ENCODE measurements at regions not wholly inside any gene's neighbourhood (a gene's known extent, or its start where the extent isn't known, plus 50 kb on each side); places are given as distances from the start of the nearest gene placed in this dataset.
"Not testable (repeated sequence)": the region's sequence is repeated elsewhere in the genome, so short reads cannot be mapped to it uniquely, and the experiment has no call there.

DNA sequence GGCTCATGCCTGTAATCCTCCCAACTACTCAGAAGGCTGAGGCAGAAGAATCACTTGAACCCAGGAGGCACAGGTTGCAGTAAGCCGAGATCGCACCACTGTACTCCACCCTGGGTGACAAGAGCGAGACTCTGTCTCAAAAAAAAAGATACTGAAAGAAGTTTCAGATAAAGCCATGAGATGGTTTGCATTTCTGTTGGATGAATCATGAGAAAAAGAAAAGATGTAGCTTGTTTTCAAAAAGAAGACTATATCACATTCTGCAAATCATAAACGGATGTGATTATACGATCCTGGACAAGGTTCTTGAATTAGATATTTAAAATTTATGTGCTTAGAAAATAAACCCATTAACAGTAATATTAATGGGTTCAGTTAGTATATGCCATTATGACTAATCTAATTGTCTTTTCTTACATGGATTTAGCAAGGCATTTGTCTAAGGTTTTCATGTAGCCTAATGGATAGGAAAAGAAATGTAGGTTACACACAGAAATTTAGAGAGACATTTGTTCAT, 345.9 kb downstream of the SLC7A11 start:
- H3K4me3 ChIP-seq (replicated peaks; ENCODE audit: low read depth, low read length), result no peak overlapping the region
- TF ChIP-seq, protein P1, sequence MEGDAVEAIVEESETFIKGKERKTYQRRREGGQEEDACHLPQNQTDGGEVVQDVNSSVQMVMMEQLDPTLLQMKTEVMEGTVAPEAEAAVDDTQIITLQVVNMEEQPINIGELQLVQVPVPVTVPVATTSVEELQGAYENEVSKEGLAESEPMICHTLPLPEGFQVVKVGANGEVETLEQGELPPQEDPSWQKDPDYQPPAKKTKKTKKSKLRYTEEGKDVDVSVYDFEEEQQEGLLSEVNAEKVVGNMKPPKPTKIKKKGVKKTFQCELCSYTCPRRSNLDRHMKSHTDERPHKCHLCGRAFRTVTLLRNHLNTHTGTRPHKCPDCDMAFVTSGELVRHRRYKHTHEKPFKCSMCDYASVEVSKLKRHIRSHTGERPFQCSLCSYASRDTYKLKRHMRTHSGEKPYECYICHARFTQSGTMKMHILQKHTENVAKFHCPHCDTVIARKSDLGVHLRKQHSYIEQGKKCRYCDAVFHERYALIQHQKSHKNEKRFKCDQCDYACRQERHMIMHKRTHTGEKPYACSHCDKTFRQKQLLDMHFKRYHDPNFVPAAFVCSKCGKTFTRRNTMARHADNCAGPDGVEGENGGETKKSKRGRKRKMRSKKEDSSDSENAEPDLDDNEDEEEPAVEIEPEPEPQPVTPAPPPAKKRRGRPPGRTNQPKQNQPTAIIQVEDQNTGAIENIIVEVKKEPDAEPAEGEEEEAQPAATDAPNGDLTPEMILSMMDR (IDR thresholded peaks at IDR 0.05; ENCODE audit: low read depth, low read length, missing control alignments), result no peak
- DNase-seq (ENCODE audit: extremely low read depth, low read depth), result no peak

DNA sequence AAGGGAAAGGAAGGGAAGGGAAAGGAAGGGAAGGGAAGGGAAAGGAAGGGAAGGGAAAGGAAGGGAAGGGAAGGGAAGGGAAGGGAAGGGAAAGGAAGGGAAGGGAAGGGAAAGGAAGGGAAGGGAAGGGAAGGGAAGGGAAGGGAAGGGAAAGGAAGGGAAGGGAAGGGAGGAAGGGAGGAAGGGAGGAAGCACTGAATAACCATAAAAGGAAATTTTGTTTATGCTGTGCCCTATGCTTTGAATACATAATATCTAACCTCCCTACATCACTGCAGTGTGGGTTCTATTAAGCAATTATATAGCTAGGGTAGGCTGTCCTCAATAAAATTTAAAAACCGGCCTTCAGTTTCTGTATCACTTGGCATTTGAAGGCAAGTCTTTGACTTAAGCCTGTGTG, 346.6 kb downstream of the SLC7A11 start:
- not testable (repeated sequence) for H3K4me3 ChIP-seq (replicated peaks; ENCODE audit: low read depth, low read length); DNase-seq (ENCODE audit: extremely low read depth, low read depth)

DNA sequence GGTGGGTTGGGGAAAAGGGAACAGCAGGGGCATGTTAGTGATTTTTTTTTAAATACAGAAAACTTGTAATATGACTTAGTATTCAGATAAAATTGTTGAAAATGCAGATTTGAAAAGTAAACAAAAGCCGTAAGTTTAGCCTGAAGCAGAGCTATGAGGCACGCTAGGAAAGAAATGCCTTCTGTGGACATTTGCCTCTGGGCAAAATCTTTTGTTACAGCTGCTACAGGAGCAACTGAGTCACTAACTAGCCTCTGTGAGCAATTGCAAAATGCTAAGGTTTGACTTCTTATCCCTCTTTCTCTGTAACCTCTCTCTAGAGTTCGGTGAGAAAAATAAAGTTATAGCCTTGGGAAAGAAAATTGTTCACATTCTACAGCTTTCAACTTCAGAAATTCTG, 350.0 kb downstream of the SLC7A11 start:
- TF ChIP-seq, protein P1 (IDR thresholded peaks at IDR 0.05; ENCODE audit: low read depth, low read length, missing control alignments), result no peak
- H3K4me3 ChIP-seq (replicated peaks; ENCODE audit: low read depth, low read length), result no peak overlapping the region
- no peak for DNase-seq (ENCODE audit: extremely low read depth, low read depth)

DNA sequence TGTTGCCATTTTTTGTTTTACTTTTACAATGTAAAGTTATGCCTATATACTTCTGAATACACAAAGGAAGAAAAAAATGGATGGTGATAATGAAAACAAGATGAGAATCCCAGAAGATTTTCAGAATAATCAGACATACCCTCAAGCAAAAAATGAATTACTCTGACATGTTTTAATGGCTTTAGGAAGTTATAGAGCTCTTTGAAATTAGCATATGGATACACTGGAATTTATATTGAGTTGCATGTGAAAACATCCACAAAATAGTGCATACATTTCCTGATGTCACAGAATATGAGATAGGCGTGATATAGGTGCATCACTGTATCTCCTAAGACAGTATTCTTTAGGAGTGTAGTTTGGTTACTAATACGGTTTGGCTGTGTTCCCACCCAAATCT, 351.3 kb downstream of the SLC7A11 start:
- no peak for DNase-seq (ENCODE audit: extremely low read depth, low read depth)
- TF ChIP-seq, protein P1 (IDR thresholded peaks at IDR 0.05; ENCODE audit: low read depth, low read length, missing control alignments), result no peak
- no peak overlapping the region for H3K4me3 ChIP-seq (replicated peaks; ENCODE audit: low read depth, low read length)

DNA sequence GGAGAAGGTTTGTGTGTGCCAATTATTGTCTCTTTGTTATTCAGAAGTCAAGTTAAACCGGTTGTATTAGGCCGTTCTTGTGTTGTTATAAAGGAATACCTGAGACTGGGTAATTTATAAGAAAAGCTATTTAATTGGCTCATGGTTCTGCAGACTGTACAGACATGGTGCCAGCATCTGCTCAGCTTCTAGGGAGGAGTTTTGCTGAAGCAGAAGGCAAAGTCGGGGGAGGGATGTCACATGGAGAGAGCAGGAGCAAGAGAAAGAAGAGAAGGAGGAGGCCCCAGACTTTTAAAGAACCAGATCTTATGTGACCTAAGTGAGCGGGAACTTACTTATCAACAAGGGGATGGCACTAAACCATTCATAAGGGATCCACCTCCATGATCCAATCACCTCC, 349.3 kb upstream of the PCDH18 start:
- DNase-seq (ENCODE audit: extremely low read depth, low read depth), result no peak
- TF ChIP-seq, protein P1 (IDR thresholded peaks at IDR 0.05; ENCODE audit: low read depth, low read length, missing control alignments), result no peak
- no peak overlapping the region for H3K4me3 ChIP-seq (replicated peaks; ENCODE audit: low read depth, low read length)

DNA sequence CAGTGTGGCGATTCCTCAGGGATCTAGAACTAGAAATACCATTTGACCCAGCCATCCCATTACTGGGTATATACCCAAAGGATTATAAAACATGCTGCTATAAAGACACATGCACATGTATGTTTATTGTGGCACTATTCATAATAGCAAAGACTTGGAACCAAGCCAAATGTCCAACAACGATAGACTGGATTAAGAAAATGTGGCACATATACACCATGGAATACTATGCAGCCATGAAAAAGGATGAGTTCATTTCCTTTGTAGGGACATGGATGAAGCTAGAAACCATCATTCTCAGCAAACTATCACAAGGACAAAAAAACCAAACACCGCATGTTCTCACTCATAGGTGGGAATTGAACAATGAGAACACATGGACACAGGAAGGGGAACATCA, 335.8 kb upstream of the PCDH18 start:
- not testable (repeated sequence) for DNase-seq (ENCODE audit: extremely low read depth, low read depth); H3K4me3 ChIP-seq (replicated peaks; ENCODE audit: low read depth, low read length)

DNA sequence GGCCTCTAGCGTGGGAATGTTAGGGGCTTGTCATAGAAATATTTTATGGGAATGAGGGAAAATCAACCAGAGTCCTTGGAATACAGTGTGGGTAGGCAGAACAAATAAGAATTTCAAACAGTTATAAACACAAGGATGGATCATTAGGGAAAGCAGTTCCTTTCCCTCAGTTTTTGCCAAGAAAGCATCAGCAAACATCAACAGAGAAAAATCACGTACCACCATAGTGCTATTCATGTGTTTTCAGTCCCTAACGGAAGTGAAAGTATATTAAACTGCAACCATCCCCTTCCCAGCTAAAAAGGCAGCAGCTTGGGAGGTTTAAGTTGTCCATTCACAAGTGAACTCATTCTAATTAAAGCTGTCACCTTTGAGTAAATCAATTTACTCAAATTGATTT, 334.4 kb upstream of the PCDH18 start:
- TF ChIP-seq, protein P1 (IDR thresholded peaks at IDR 0.05; ENCODE audit: low read depth, low read length, missing control alignments), result no peak
- H3K4me3 ChIP-seq (replicated peaks; ENCODE audit: low read depth, low read length), result no peak overlapping the region
- DNase-seq (ENCODE audit: extremely low read depth, low read depth), result no peak

DNA sequence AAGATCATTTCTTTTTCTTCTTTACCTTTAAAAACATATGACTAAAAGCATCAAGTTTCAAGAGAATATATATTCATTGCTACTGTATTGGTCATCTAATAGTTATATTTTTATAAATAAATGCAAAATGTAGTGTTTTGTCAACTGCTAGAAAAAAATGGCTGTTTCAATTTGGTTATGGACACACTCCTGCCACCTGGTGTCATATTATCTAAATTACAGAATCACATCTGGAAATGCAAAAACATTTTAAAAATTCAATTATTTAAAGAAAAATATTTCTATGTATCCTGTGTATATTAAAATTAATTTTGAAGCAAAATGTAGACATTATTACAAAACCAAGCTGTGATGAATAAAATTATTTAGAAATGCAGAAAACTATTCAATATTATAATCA, 329.4 kb upstream of the PCDH18 start:
- DNase-seq (ENCODE audit: extremely low read depth, low read depth), result peak; percentile 4
- no peak overlapping the region for H3K4me3 ChIP-seq (replicated peaks; ENCODE audit: low read depth, low read length)
- TF ChIP-seq, protein P1 (IDR thresholded peaks at IDR 0.05; ENCODE audit: low read depth, low read length, missing control alignments), result no peak
